GM21390 (cell line): ENCODE measurements at regions not wholly inside any gene's neighbourhood (a gene's known extent, or its start where the extent isn't known, plus 50 kb on each side); places are given as distances from the start of the nearest gene placed in this dataset.
"Not testable (repeated sequence)": the region's sequence is repeated elsewhere in the genome, so short reads cannot be mapped to it uniquely, and the experiment has no call there.

Source experiments
- ATAC-seq: cut with Tn5 transposase; IDR thresholded peaks from one replicate; pipeline ENCODE4 v1.9.1; 2021; ENCODE audit not compliant: unreplicated experiment

DNA sequence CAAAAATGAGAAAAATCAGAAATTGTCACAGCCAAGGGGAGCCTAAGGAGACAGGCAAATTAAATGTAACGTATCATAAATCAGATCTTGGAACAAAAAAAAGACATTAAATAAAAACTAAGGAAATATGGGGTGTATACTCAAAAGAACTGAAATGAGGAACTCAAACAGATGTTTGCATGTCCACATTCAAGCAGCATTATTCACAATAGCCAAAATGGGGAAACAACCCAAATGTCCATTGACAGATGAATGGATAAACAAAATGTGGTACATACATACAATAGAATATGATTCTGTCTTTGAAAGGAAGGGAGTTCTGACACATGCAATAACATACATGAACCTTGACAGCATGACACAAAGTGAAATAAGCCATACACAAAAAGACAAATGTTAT is 155.8 kb upstream of the KLF7 start:
- no peak for ATAC-seq

DNA sequence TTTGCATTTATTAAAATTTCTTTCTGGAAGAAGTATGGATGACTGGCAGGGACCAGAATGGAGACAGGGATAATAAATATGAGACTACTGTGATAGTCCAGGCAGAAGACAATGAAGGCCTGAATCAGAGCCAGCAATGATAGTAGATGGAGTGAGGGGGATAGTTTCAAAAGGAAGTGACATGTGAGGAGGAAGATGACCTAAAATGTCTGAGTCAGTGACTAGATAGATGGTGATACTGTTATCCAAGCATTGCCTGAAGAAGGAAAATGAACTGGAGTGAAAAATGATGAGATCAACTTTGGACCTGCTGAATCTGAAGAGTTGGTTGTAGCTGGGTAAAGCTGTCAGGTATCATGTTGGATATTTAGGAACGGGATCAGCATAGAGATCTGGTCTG is 158.3 kb upstream of the KLF7 start:
- no peak for ATAC-seq

DNA sequence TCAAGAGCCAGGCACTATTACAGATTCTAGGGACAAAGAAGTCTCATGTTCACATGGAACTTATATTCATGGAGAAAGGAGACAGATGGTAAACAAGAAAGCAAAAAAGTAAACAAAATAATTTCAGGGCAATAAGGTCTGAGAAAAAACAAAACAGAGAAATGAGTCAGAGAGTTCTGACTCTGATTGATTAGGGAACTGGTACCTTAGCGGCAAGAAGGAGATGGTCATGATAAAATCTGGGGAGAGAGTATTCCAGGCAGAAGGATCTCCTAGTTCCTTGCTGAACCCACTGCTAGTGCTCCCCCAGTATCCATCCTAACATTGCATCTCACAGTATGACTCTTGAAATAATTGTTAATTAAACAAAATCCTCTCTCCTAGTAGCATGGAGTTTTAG is 161.8 kb upstream of the KLF7 start:
- ATAC-seq = no peak

DNA sequence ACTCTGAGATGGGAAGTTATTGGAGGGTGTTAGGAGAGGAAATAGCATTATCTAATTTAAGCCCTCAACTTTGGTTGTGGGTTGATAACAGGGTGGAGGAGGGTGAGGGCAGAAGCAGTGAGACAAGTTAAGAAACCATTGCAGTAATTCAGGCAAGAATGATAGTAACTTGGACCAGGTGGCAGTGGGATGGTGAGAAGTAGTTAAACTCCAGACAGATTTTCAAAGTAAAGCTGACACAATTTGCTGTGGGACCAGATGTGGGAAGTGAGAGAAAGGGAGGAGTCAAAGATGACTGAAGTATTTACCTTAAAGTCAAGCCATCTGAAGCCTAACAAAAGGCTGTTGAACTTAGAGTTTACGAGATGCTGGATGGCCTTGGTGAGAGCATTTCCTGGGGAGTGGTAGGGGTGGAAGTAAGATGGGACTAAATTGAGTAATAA is 163.2 kb upstream of the KLF7 start:
- ATAC-seq = peak; percentile 37

DNA sequence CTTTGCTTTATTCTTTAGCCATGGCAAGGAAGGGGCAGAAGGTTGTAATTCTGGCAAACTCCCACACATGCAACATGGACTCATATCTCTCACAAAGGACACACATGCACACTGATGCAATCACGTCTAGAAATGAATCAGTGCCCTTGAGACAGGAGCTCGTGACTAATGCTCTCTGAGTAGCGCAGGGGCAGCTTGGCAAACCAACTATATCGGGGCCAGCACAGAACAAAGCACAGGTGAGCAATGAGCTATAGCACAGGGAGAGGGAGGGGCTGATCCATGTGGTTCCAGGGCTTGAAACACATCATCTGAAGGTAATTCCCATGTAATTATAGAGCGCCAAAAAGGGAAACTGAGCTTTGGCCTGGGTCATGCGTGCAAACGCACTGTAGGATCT is 165.2 kb upstream of the KLF7 start:
- ATAC-seq = peak; percentile 49

DNA sequence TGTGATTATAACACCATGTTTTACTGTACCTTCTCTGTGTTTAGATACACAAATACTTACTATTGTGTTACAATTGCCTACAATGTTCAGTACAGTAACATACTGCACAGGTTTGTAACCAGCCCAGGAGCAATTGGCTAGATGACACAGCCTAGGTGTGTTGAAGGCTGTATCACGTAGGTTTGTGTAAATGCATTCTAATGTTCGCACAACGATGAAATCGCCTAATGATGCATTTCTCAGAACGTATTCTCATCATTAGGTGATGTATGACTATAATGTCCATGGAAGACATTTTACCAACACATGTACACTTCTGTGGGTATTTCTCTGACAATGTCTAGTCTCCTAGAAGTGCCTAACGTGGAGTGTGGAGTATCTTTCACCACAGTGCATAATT is 165.9 kb upstream of the KLF7 start:
- no peak for ATAC-seq

DNA sequence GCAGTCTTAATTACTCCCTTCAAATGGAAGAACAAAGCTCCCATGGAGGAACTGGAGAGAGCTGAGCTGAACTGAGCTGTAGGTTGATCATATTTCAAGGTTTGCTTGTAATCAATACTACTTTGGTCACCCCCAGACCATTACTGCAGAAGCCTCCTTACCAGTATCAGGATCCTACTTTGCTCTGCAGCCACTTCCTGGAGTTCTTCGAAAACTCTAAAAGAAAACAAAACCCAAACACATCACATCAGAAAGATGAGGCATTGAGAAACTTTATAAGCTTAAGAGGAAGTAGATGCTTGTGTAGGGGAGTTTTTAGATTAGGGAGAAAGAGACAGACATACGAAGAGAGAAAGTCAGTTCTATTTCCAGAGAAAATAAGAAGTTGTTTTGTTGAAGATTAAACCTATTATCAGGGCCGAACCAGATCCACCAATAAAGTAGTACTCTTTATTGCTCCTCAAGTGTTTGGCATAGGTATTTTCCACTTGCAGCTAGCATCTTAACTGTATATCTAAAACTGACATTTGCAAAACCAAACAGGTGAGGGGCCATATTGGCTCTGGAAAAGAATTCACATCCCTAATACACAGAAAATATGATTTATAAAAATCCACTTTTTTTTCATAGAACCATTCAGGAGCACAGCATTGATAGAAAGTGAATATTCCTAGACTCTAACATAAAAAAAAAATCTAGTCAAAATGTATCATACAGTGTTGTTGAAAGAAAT is 166.9 kb upstream of the KLF7 start:
- peak; percentile 30 for ATAC-seq

DNA sequence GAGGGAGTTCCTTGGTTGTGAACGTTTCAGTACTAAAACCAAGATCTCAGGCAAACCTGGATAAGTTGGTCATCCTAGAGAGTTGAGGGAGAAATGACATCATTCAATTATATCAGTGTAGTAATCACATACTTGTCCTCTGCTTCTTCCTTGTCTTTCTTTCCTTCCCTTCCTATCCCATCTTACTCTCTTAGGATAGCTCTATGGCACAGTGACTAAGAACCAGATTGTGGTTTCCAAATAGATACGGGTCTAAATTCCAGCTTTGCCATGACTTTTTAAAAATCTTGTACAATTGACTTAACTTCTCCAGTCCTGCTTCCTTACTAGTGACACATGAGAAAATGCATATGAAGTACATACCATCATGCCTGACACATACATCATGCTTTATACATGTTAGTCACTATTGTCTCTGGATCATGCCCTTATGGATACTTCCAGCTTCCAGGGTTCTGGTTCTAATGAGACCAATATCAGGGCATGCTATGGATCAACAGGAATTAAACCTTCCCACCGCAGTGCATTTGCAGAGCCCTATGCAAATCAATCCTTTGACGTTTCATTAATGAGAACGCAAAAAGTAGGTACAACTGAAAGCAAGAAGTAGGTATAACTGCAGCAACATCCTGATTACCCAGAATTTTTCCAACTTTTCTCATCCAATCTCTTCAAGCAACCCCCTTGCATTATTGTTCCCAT is 168.0 kb upstream of the KLF7 start:
- no peak for ATAC-seq

DNA sequence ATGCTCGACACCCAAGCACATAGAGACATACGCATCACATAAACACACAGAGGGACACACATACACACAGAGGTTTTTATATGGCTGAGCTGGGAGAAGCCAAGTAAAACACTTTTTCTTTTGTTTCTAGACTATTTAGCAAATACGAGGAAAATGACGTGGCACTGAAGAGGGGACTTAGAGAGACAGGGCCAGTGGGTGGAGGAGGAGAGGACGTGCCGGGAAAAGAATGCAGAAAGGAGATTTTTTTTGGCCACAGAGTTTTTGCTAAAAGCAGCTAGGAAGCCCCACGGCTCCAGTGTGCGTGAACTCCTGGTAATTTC is 168.5 kb upstream of the KLF7 start:
- peak; percentile 4 for ATAC-seq

DNA sequence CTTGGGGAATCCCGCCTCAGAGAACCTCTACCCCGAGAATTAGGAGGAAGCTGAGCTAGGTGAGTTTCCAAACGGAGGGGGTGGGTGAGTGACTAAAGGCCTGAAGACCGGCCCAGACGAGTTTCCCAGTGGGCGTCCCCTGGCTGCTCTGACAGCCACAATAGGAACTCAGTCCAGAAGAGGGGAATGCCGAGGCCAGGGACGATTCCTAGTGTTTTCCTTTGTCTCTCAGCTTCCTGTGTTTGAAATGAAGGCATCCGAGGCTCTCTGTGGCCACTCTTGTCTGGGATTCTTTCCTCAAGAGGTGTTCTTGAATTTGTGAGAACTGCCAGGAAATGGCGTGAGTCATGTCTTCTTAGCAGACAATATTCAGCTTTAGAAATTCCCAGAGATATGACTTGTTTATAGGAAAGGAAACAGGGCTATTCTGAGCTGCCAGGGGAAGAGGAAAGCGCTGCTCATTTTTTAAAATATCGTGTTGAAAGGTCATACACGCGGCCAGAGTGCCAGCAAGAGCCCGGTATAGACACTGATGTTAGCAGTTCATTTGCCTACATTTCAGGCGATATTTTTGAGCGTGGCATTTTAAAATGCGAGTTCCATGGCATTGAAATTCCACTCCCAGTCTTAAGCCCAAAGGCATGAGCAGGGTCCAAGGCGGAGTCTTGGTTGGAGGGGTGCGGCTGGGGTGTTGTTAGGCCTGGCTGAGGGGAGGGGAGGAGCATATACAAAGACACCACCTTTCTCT is 169.1 kb upstream of the KLF7 start:
- ATAC-seq = peak; percentile 28

DNA sequence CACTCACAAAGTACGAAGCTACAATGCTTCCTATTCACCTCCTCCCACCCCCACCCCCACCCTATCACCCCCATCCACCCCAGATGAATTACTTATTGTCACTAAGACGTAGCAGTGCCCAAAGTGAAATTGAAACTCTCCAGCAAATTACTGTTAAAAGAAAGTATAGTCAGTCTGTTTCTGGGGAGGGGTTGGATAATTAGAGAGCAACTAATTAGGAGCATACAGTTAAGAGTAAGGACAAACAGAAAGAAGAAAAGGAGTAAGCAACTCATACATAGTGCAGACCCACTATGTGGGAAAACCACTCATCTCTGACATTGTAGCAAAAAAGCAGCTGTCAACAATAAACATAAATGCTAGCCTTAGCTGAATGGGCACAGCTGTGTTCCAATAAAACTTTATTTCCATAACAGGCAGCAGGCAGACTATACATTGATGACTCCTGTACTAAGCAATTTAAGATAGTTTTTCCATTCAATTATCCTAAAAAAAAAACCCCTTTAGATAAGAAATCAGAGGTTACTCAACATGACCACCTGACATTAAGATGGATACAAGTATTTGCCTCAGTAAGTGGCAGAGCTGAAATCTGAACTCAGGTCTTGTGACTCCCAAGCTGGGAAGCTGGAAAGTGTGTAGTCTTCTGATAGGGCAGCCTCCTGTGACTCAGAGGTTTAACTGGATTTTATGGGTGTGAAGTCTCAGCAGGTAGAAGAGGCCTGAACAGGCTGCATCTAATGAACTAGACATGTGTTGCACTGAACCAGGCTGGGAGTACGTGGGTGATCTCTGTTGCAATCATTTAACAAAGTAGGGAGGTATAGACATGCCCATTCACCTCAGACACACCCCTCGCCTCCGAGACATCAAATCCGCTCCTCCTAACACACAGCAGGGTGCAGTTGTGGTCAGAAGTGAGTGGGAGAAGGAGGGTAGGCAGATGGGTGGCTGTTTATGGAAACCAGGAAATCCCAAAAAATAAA is 171.8 kb upstream of the KLF7 start:
- ATAC-seq = peak; percentile 34

DNA sequence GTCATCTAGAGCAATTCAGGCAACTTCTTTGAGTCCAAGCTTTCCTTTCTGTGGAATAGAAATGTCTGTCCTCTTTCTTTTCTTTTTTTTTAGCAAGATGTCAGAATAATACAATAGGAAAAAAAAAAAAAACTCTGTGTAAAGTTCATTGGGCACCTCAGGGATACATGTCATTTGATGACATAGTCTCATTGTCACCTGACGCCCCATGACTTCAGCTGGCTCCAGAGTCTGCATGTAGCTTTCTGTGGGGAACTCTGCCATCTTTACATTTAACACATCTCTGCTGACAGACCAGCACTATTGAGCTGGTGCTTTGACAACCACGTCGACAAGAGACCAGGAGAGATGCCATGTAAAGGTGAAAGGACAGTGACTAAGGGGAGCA is 172.5 kb upstream of the KLF7 start:
- ATAC-seq = no peak

DNA sequence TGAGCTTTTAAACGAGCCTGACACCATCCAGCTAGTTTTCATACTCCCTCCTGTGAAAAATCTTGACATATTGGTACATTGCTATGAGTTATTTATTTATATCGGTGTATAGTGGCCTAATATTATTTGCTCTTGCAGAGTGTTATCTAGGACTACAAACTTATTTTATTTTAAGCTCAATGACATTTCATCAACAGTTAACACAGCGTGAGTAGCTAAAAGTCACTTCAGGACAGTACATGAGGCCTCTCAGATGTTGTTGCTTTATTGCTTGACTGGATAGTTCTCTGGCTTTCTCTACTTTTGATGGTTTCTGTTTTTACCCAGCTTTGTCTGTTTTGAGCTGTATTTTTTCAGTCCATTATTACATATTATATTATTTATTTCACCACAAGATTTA is 172.9 kb upstream of the KLF7 start:
- ATAC-seq = no peak

DNA sequence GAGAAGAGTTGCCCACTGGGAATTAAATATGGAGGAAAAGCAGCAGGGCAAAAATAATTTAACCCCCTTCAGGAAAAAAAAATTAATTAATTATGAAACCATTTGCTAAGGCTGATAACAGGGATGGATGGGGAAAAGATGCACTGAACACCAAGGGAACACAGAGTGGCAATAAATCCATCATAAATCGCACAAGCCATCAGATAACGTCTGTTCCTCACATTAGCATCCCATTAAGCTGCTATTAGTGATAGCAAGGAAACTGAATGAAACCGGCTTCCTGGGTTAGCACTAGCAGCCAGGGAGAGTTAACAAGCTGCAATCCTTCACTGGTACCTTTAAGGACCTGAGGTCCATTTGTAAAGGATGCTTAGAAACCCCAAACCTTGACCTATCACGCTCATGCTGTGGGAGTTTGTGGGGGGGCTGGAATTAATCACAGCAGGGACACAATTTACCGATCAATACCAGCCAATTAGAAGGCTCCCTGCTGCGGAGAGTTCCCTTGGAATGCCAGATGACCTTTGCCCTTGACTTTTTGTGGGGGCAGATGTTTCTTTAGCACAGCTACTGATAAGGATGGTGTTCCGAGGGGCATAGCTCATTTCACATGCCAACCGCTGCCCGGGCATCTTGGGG is 175.5 kb upstream of the KLF7 start:
- ATAC-seq = no peak

DNA sequence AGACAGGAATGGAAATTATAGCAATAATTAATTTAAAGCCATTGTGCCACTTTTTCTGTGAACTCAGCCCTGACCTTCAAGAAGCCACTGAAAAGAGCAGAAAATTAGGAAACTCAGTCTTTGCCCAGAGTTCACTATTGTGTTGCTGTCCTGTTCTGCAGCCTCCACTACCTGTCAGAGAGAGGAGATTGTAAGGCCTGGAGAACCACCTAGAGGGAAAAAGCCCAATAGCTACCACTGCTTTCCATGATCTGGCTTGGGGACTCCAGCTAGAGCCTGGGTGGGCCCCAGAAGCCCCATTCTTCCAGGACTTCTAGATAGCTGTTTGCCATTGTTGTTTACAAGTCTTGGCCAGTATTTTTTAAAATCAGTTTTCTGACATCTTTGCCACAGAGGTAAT is 176.1 kb upstream of the KLF7 start:
- ATAC-seq = no peak

DNA sequence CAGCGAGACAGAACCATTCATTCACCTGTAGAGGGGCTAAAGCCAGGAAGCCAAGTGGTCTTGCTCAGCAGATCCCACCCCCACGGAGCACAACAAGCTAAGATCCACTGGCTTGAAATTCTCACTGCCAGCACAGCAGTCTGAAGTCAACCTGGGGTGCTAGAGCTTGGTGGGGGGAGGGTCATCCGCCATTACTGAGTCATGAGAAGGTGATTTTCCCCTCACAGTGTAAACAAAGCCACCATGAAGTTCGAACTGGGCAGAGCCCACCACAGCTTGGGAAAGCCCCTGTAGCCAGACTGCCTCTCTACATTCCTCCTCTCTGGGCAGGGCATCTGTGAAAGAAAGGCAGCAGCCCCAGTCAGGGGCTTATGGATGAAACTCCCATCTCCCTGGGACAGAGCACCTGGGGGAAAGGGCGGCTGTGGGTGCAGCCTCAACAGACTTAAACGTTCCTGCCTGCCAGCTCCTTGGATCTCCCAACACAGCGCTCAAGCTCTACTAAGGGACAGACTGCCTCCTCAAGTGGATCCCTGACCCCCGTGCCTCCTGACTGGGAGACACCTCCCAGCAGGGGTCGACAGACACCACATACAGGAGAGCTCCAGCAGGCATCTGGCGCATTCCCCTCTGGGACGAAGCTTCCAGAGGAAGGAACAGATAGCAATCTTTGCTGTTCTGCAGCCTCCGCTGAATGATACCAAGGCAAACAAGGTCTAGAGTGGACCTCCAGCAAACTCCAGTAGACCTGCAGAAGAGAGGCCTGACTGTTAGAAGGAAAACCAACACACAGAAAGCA is 179.0 kb upstream of the KLF7 start:
- not testable (repeated sequence) for ATAC-seq

DNA sequence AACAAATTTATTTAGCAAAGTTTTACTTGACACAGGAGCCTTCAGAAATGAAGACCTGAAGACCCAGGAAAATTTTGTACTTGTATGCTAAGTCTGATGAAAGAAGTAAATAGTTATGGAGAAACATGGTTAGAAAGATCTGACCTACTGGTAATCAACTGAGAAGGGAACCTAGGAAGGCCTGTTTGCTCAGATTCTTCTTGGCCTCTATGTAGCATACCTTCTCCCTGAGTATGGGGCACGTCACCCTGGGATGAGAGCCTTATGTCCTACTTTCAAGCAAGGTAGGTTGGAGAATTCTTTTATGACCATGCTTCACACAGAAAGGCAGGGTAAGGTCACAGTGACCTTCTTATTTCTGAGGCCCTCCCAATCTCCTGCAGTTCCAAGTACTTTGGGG is 178.6 kb upstream of the CREB1 start:
- ATAC-seq = no peak

DNA sequence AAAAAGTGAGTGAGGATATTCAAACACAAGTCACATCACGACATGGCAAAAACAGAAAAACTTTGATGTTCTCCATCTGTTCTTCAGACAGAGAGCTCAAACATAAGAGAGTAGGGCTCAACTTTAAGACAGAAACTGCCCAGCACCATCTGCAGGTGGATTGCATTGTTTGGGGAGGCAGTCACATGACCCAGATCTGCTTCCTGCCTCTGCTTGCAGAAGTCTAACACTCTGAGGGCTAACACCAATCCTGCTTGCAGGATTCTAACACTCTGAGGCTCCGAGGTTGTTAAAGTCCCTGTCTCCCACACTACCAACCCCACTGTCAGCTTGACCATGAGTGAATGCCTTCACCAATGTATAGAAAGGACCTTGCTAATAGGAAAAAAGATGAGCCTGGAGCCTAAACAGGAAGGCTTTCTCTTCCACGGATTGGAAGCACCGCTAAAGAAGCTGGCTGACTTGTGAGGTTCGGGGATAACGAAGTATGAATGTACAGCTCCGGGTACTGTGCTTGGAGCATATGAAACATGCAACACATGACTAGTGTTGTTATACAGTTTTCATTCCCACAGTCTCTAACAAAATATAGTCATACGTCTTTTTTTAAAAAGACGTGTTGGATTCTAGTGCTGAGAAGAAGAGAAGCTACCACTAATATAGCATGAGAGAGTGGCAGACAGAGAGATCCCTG is 176.6 kb upstream of the CREB1 start:
- peak; percentile 92 for ATAC-seq

DNA sequence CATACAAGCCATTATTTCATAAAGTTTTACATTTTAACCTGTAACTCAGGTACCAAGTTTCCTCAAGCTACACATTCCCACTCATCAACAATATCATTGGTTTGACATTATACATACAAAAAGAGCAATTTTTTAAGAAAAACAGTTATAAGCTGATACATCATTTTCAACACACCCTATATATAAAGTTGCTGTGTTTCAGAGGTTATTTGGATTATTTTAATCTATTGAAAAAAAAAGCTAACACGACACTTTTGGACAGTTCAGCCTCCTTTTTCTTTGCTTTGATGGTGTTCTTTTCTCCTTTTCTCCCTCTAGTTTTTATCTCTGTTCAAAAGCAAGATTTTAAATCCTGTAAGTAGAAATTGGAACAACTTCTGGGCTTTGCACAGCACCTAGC is 175.9 kb upstream of the CREB1 start:
- no peak for ATAC-seq
